SKM-1 (cell line): ENCODE measurements at regions not wholly inside any gene's neighbourhood (a gene's known extent, or its start where the extent isn't known, plus 50 kb on each side); places are given as distances from the start of the nearest gene placed in this dataset.

ENCODE experiments used
- DNase-seq: peaks from one replicate; lab custom pipeline; 2025; ENCODE audit not compliant: unreplicated experiment; lab: John Stamatoyannopoulos, UW

DNA sequence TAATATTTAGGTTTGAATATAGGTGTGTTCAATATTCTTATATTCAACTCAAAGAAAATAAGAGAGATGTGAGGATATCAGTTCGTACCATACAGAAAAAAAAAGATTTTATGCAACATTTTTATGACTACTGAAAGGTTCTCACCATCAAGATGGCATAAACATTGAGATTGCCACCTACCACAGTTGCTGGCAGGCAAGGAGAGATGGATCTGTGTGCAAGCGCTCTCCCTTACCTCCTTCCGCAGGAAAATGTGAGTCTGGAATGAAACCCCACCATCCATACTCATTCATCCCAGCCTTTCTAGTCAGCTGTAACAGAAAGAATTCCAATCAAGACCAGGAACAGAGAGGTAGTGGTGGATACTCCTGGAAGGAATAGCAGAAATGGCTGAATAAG is 376.9 kb downstream of the PPP3CA start:
- DNase-seq = no peak

DNA sequence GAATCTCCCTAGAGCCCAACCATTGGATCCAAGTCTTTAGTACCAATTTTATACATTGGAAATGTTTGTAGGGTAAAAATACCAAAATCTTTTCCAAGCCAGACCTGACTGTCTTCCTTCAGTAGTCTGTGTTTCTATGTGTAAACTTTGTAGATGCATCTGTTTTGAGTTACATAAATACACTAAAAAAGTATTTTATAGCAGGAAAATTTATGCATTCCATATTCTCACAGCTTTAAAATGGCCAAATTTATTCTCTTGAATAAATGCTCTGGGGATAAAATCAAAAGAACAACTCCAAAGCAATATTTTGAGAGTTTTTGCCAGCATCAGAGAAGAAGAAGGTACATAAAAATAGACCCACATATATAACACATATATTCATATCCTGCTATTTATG is 377.4 kb downstream of the PPP3CA start:
- no peak for DNase-seq

DNA sequence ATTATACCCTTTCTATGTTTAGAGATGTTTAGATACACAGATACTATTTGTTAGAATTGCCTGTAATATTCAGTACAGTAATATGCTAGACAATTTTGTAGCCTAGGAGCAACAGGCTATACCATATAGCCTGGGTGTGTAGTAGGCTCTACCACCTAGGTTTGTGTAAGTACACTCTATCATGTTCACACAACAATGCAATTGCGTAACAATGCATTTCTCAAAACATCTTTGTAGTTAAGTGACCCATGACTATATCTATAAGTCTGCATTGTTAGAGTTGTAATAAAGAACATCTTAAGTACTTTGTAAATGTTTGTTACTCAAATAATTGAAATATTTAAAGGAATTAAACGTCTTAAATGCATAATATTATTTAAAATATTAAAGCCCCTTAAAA is 379.3 kb downstream of the PPP3CA start:
- DNase-seq = no peak

DNA sequence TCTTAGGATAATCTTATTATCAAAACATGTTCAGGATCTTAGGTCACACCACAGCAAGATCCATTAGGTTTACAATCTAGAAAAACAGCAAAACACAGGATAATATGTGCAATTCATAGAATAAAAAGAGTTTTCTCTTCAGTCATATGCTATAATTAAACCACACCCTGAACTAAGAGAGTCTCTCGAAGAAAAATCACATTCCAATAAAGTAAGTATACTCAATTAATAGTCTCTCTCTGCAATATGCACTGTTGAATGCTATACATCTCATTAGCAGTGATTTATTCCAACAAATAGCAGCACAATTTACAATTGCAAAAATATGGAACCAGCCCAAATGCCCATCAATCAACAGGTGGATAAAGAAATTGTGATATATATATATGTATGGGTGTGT is 383.7 kb downstream of the PPP3CA start:
- DNase-seq = no peak

DNA sequence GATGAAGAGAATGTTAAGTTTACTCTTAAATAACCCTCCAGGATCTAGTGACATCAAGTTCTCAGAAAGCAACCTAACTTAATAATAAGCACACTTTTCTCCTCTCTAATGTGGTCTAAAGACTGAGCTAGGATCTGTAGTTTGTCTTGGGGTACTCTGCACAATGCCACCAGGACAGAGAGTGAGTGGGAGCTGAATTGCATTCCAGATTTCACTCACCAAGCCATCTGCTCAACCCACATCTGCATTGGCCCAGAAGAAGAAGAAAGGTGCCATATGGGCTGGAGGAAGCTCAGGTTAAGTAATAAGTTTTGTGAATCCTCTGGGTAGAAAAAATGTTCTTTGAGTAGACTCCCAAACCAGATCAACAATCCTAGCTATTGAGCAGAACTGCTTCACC is 384.6 kb downstream of the PPP3CA start:
- DNase-seq = no peak

DNA sequence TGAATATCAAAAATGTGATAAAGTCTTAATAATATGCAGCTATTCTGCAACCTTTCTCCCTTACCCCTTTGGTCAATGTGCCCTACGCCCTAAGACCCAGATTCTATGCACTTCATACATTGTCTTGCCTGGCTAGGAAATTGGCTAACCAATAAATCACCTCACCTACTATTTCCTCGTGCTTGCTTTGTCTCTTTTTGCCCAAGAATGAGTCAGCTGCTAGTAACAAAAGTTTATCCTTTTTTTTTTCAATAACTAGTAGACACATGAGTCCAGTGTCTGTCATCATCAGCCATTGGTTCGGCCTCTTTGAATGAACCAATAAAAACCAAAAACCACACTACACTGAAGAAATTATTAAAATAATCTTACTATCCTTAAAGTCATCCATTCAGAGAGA is 387.1 kb downstream of the PPP3CA start:
- DNase-seq = no peak

DNA sequence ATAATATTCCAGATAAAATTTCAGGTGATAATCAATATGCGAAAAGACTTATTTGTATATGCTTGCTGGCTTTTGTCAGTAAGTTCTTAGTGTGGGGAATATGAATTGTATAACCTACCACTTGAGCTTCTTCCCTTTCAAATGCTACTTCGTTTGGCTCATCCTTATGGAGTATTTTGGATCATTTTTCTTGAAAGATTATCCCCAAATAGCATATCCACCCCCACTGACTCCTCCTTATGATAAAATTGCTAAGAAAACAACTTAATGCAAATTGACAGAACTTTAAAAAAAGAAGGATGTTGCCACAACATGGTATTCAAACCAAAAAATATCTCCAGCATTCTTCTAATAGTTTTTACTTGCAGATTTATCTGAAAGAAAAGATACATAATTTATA is 393.3 kb downstream of the PPP3CA start:
- no peak for DNase-seq

DNA sequence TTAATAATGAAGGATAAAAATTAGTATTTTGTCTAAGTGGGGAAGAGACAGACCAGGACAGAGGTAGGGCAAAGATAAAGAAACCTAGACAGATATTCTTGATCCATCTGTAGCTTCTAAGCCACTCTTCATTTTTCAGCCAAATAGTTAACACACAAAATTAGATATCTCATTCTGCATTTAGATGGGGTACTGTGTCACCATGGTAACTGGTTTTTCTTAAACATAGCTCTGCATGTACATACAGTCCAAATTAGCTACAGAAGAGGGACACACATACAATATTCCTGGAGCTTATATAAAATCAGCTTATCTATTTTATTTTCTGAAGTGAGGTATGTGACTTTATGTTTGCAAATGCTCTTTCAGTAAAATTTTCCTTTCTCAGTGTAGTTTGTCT is 393.7 kb downstream of the PPP3CA start:
- no peak for DNase-seq

DNA sequence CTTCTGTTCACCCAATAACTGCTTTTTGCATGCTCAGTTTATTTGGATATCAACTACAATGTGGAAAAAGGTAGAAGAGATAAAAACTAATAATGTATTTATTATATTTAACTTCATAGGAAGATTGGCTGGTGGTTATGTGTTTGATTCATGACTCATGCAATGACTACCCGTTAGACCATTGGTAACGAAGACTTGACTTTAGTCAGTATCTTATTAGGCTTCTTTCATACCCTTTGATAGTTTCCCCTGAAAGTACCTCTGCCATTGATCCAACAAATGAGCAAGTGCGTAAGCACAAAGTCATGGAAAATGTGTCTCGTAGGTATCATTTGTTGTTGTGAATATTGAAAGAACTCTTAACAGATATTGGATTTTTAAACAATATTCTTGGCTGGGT is 394.7 kb downstream of the PPP3CA start:
- DNase-seq = no peak

DNA sequence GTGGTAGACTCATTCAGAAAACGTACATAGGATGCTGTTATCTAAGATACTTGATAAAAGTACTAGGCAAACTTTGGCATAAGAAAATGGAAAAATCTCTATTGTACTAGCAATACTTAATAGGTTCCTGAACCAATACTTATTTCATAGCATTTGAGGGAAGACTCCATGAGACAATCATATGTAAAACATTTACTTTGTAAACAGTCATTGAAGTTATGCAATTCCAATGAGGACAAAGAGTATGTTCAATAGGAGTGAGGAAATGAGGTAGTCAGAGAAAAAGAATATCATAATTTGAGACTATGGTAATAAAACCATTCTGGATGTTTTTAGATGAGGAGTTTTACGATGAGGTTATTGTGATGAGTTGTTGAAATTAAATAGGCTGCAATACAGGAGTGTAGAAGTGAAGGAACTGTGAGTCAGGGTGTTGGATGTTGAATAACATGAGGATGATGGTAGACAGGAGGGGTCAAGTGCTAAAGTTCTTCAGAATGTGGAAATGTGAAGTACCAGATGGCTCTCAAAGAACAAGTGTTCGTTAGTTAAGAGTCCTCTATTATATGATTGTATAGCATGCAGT is 397.9 kb downstream of the PPP3CA start:
- DNase-seq = no peak

DNA sequence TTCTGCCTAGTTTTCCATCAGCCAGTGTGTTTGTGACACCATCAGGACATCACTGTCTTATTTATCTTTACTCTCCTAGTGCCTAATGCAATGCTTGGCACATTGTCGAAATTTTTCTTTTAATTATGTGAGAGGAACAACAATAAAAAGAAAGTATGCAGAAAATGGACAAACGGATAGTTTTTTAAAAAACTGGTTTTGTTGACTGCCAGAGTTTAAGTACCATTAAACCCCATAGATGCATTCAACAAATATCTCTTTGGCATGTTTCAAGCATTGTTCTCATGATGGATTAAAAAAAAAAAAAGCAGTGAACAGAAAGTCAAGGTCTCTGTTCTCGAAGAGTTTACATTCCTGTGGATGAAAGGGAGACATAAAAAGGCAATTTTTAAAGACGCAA is 398.4 kb downstream of the PPP3CA start:
- DNase-seq = no peak

DNA sequence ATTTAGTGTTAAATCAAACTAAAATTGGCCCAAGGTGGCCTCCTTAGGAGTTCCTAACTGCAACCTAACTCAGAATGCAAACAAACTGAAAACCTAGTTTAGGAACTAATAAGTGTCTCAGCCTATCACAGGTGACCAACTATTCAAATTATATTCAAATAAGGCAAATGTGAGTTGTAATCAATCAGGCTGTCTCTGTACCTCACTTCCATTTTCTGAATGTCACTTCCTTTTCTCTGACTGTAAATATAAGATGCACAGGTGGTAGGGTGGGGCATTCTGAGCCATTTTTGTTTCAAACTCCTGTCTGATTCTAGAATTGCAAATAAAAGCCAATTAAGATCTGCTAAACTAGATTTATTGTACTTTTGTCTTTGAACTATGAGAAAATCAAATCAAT is 401.5 kb downstream of the PPP3CA start:
- no peak for DNase-seq

DNA sequence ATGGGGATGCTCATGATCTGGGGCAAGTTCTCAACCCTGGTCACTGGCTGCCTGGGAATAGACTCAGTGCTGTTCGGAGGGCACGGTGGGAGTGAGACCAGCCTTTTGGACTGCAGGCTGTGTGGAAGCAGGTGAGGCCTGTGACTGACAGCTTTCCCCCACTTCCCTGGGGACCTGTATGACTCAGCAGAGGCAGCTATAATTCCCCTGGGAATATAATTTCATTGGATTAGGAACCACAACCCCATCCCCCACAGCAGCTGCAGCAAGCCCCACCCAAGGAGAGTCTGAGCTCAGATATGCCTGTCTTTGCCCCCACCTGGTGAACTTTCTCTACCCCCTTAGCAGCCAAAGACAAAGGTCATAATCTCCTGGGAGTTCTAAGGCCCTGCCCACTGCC is 408.6 kb downstream of the PPP3CA start:
- DNase-seq = no peak

DNA sequence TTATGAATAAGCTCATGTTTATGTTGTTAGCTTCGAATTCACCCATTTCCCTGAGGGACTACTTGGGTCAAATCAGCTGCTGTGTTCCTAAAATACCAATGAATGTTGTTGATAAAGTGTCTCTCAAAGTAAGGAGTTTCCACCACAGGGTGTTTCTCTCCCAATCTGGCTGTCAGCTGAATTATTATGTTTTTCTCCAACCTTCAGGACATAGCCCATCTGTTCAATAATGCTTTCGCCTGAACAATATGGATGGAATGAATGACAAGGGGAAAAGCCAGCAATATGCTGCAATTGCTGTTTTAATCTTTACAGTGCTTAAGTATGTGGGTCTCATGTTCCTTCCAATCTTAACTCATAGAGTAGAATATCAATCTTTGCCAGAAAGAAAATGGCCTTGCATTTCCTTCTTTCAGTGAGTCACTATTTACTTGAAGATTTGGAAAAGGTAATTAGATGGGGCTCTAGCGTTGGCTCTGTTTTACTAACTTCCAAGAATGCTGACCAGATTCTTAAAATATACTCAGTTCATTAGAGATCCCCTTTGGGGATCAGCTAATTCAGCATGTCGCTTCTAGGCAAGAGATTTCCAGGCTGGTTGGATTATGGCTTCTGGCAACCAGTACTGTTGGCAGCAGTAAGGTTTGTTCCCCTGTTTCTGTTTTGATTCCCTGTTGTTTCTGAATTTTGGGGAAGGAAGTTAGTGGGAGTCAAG is 410.5 kb downstream of the PPP3CA start:
- DNase-seq = no peak

DNA sequence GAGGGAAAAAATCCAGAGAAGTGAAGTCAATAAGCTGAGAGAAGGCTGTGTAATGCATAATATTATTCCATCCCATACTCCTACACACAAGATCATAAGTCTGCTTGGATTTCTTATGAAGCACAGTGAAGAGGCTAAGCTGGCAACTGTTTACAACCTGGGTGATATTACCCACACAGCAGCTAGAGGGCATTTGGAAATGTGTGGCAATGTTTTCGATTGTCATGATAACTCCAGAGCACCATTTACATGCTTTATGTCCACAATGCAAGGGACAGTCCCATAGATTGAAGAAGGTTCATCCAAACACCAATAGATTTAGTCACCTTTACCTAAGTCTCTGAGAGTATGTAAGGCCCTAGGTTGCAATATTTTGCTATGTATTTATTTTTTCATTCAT is 412.2 kb downstream of the PPP3CA start:
- DNase-seq = no peak

DNA sequence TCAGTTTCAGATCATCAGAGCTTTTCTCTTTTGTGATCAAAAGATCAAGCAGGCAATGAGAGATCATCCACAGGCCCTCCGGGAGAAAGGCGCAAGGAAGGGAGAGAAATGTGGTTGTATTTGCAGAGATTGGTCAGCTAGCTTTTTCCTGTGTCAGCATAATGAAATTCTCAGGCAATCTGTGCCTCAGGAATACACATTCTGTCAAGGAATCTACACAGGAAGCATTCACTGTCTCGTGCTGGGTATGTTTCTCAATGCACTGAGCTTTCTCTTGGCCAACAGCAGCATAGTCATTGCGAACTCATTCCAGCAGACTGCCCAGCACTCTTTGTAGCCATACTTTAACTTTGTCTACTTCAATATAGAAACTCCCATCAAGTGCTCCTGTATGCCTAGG is 413.7 kb downstream of the PPP3CA start:
- no peak for DNase-seq

DNA sequence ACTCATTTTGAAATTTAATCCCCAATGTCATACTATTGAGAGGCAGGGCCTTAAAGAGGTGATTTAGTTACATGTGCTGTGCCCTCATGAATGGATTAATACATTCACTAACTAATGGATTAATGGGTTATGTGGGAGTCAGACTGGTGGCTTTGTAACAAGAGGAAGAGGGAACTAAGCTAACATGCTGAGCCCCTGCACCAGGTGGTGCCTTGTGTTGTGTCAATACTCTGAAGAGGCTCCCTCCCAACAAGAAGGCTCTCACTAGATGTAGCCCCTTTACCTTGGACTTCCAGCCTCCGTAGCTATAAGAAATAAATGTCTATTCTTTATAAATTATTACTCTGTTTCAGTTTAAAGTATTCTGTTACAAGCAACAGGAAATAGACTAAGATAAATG is 411.9 kb upstream of the EMCN start:
- DNase-seq = no peak

DNA sequence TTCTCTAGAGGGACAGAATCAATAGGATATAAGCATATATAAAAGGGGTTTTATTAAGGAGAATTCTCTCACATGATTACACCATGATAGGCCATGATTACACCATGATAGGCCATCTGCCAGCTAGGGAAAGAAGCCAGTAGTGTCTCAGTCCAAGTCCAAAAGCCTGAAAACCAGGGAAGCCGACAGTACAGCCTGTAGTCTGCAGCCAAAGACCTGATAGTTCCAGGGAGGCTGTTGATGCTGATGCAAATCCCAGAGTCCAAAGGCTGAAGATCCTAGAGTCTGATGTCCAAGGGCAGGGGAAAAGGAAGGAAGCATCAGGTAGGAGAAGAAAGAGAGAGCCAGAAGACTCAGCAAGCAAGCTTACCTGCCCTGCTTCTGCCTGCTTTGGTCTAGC is 411.3 kb upstream of the EMCN start:
- DNase-seq = no peak

DNA sequence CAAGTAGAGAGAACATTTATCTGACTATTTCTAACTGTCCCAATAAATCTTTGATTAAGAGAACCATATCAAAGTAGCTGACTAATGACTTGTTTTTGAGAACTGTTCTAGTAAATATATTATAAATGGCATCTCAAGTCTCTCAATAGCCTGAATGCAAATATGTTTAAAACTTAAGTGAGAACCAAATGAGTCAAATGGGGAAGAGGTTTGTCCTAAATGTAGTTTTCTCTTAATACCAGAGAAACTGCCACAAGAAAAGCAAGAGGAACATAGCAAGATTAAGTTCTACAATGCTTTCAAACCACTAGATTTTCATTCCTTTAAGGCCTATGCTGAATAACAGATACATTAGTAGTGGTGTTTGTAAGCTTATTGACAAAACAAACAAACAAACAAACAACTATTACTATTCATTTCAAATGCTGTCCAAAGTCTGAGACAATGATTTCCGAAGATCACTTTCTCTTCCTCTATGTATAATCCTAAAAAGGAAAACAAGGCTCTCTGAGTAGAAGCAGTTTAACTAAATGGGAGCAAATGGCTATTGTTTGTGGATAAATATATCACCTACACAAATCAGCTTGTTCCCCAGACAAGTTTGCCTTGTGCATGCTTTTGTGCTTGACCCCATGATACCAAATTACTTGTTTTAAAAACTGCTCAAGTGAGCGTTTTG is 408.4 kb upstream of the EMCN start:
- no peak for DNase-seq

DNA sequence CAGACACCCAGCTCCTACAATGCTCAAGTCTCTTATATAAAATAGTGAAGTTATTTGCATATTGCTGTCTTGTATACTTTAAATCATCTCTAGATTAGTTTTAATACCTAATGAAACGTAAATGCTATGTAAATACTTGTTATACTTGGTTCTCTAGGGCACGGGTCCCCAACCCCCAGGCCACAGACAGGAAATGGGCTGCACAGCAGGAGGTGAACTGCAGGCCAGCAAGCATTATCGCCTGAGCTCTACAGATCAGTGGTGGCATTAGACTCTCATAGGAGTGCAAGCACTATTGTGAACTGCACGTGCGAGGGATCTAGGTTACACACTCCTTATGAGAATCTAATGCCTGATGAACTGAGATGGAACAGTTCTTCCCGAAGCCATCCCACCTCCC is 395.9 kb upstream of the EMCN start:
- no peak for DNase-seq

DNA sequence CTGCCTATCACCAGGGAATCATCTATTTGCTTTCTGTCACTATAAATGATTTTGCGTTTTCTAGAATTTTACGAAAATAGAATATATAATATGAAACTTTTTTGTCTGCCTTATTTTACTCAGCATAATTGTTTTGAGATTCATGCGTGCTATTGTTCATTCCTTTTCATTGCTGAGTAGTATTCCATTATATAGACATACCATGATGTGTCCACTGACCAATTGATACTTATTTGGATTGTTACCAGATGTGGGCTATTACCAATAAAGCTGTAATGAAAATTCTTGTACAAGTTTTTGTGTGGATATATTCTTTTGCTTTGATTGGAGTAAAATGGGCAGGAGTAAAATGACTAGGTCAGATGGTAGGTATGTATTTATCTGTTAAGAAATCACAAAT is 390.7 kb upstream of the EMCN start:
- DNase-seq = no peak
